ENCODE measurements at regions not wholly inside any gene's neighbourhood (a gene's known extent, or its start where the extent isn't known, plus 50 kb on each side); places are given as distances from the start of the nearest gene placed in this dataset.

DNA sequence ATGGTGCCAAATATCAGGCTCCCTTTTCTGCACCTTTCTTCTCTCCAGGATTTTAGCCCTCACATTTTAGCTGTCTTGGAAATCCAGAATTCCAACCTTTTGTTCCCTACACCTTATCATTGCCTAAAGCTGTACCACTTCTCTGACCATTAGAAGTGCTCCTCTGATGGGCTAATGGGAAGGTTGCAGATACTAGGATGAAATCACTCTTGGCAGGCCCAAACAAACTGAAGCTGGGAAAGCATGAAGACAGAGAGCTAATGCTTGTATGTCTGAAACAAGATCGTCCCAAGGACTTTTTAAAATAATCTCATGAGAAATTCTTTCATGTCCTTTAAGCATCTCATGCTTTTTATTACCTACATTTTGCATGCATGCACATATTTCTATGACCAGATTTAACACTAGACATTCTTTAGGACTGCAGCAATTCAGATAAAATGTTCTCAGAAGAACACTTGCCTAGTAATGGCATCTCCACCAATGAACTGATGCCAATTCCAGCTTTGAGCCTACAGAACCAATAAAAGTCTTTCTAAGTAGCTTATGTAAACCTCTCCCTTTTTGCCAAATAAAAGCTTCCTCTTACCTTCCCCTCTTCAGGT, 98.4 kb upstream of the OSR1 start:
- TF ChIP-seq, protein P1, sequence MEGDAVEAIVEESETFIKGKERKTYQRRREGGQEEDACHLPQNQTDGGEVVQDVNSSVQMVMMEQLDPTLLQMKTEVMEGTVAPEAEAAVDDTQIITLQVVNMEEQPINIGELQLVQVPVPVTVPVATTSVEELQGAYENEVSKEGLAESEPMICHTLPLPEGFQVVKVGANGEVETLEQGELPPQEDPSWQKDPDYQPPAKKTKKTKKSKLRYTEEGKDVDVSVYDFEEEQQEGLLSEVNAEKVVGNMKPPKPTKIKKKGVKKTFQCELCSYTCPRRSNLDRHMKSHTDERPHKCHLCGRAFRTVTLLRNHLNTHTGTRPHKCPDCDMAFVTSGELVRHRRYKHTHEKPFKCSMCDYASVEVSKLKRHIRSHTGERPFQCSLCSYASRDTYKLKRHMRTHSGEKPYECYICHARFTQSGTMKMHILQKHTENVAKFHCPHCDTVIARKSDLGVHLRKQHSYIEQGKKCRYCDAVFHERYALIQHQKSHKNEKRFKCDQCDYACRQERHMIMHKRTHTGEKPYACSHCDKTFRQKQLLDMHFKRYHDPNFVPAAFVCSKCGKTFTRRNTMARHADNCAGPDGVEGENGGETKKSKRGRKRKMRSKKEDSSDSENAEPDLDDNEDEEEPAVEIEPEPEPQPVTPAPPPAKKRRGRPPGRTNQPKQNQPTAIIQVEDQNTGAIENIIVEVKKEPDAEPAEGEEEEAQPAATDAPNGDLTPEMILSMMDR (IDR thresholded peaks at IDR 0.05) = no peak
- TF ChIP-seq POLR2A (IDR thresholded peaks at IDR 0.05) = no peak
- no peaks in the 10 kb centered on the region for H3K9me3 ChIP-seq
- WGBS (ENCODE audit: insufficient coverage, low coverage, low lambda C conversion rate, missing lambda C conversion rate) = 33% methylated on average over 1 of the region's 1 CpG
- ATAC-seq (no peak), DNase-seq (no peak)
- H3K27ac ChIP-seq = no peak overlapping the region
- no peak overlapping the region for H3K4me3 ChIP-seq
- intact Hi-C loops (cut with DNase I) = no loop called here
- no peaks in the 10 kb centered on the region for H3K4me1 ChIP-seq
- no peaks in the 10 kb centered on the region for H3K27me3 ChIP-seq
- no peaks in the 10 kb centered on the region for H3K36me3 ChIP-seq

GRCh38 chr2:19454125-19454524, 95.7 kb upstream of the OSR1 start:
- H3K27ac ChIP-seq = no peak overlapping the region
- no peaks in the 10 kb centered on the region for H3K27me3 ChIP-seq
- no peaks in the 10 kb centered on the region for H3K36me3 ChIP-seq
- ATAC-seq (no peak), DNase-seq (no peak)
- no peaks in the 10 kb centered on the region for H3K4me1 ChIP-seq
- WGBS (ENCODE audit: insufficient coverage, low coverage, low lambda C conversion rate, missing lambda C conversion rate) = 95% methylated on average over 2 of the region's 2 CpGs
- intact Hi-C loops (cut with DNase I) = no loop called here
- TF ChIP-seq POLR2A (IDR thresholded peaks at IDR 0.05) = no peak
- TF ChIP-seq, protein P1 (IDR thresholded peaks at IDR 0.05) = no peak
- no peaks in the 10 kb centered on the region for H3K9me3 ChIP-seq
- H3K4me3 ChIP-seq = no peak overlapping the region

DNA sequence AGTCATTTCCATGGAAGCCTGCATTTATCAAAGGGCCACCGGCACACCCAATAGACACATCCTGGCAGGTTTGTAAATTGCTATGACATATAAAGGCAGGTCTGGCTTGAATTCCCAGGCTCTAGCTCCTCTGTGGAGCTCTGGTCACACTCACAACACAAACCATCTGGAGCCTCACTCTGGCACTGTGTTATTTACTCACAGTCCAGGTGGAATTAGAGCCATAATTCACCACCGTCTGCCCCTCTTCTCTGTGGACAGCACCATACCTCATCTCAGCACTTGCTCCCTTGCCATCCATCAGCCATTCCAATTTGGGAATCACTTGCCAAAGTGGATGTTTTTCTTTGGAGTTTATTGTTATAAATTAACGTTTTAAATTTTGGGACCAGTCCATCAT, 84.3 kb upstream of the OSR1 start:
- Histone ChIP-seq H3K4me1 (no peaks in the 10 kb centered on the region), H3K36me3 (no peaks in the 10 kb centered on the region), H3K4me3 (no peak overlapping the region), H3K9me3 (no peaks in the 10 kb centered on the region), H3K27ac (no peak overlapping the region), H3K27me3 (no peaks in the 10 kb centered on the region)
- no peak for ATAC-seq
- no peak for TF ChIP-seq POLR2A (IDR thresholded peaks at IDR 0.05)
- TF ChIP-seq, protein P1 (IDR thresholded peaks at IDR 0.05) = no peak
- intact Hi-C loops (cut with DNase I) = no loop called here
- DNase-seq = no peak
- WGBS (ENCODE audit: insufficient coverage, low coverage, low lambda C conversion rate, missing lambda C conversion rate) = 71% methylated on average over 2 of the region's 3 CpGs

GRCh38 chr2:19439081-19439480, 80.7 kb upstream of the OSR1 start:
- no peaks in the 10 kb centered on the region for H3K27me3 ChIP-seq

More at GRCh38 chr2:19439081-19439480, 80.7 kb upstream of the OSR1 start:
- 57% methylated on average over 2 of the region's 2 CpGs for WGBS (ENCODE audit: insufficient coverage, low coverage, low lambda C conversion rate, missing lambda C conversion rate)
- ATAC-seq = no peak
- DNase-seq = no peak
- Histone ChIP-seq H3K9me3 (no peaks in the 10 kb centered on the region), H3K4me1 (no peaks in the 10 kb centered on the region), H3K4me3 (no peak overlapping the region), H3K27ac (no peak overlapping the region), H3K36me3 (no peaks in the 10 kb centered on the region)
- intact Hi-C loops (cut with DNase I) = no loop called here
- TF ChIP-seq, protein P1 (IDR thresholded peaks at IDR 0.05) = no peak
- TF ChIP-seq POLR2A (IDR thresholded peaks at IDR 0.05) = no peak

Measured in right lobe of liver (tissue), 6 donors.